GM12875 (cell line): ENCODE measurements at regions not wholly inside any gene's neighbourhood (a gene's known extent, or its start where the extent isn't known, plus 50 kb on each side); places are given as distances from the start of the nearest gene placed in this dataset.

Source experiments
- H3K4me3 ChIP-seq: one replicate; pipeline ENCODE4 v1.5.1; 2011; ENCODE audit warnings: low read depth, low read length, control low read depth
- CTCF ChIP-seq: IDR thresholded peaks from 2 replicates; pipeline ENCODE4 v1.5.1; 2011; ENCODE audit warnings: low read depth, mild to moderate bottlenecking, control low read depth, inconsistent platforms, low read length, moderate library complexity, borderline replicate concordance; ENCODE audit not compliant: insufficient read depth

GRCh38 chr20:10935658-10936402, 262.0 kb upstream of the JAG1 start:
- TF ChIP-seq CTCF: no peak
- H3K4me3 ChIP-seq: no peak overlapping the region

- no peak for TF ChIP-seq CTCF
- no peak overlapping the region for H3K4me3 ChIP-seq
These were observed 263.0 kb upstream of the JAG1 start for GRCh38 chr20:10936786-10937185.

GRCh38 chr20:10939331-10939941, 265.6 kb upstream of the JAG1 start:
- no peak overlapping the region for H3K4me3 ChIP-seq
- no peak for TF ChIP-seq CTCF

- H3K4me3 ChIP-seq: no peak overlapping the region
- TF ChIP-seq CTCF: no peak
These were observed 267.1 kb upstream of the JAG1 start for GRCh38 chr20:10940941-10941340.

- TF ChIP-seq CTCF: no peak
- H3K4me3 ChIP-seq: no peak overlapping the region
These were observed 270.0 kb upstream of the JAG1 start for GRCh38 chr20:10943686-10944265.

GRCh38 chr20:10946124-10946880, 272.5 kb upstream of the JAG1 start:
- H3K4me3 ChIP-seq: no peak overlapping the region
- TF ChIP-seq CTCF: no peak
